D721Med (cell line): ENCODE measurements at regions not wholly inside any gene's neighbourhood (a gene's known extent, or its start where the extent isn't known, plus 50 kb on each side); places are given as distances from the start of the nearest gene placed in this dataset.

Experiments used
- DNase-seq: peaks from one replicate; pipeline ENCODE4 v3.0.0; 2011; ENCODE audit warnings: low spot score; ENCODE audit not compliant: insufficient read length
- FAIRE-seq: peaks from 2 replicates; lab custom pipeline; 2011; peaks lifted over from hg19 to GRCh38; lab: Jason Lieb, UNC
- CTCF ChIP-seq: IDR thresholded peaks from 2 replicates; pipeline ENCODE4 v1.5.1; 2012; ENCODE audit warnings: mild to moderate bottlenecking, control low read depth; ENCODE audit not compliant: insufficient read depth; ENCODE audit errors: missing control alignments

GRCh38 chr2:234334151-234334550 lies 162.7 kb downstream of the ARL4C start:
- DNase-seq = no peak
- no peak for TF ChIP-seq CTCF
- FAIRE-seq = no peak

GRCh38 chr2:234333168-234334130 lies 163.4 kb downstream of the ARL4C start:
- no peak for TF ChIP-seq CTCF
- no peak for DNase-seq
- no peak for FAIRE-seq

- no peak for FAIRE-seq
- no peak for DNase-seq
- TF ChIP-seq CTCF = no peak
Measured at GRCh38 chr2:234331966-234332365, 164.9 kb downstream of the ARL4C start.

- no peak for DNase-seq
Measured at GRCh38 chr2:234331566-234331965, 165.3 kb downstream of the ARL4C start.

GRCh38 chr2:234330902-234331301 lies 166.0 kb downstream of the ARL4C start:
- TF ChIP-seq CTCF = no peak
- DNase-seq = no peak
- FAIRE-seq = no peak

More at GRCh38 chr2:234331566-234331965, 165.3 kb downstream of the ARL4C start:
- no peak for FAIRE-seq
- no peak for TF ChIP-seq CTCF

- no peak for DNase-seq
- no peak for TF ChIP-seq CTCF
- no peak for FAIRE-seq
Measured at GRCh38 chr2:234329202-234329960, 167.5 kb downstream of the ARL4C start.
